Right ventricle myocardium superior (tissue), 1 donor: ENCODE measurements at regions not wholly inside any gene's neighbourhood (a gene's known extent, or its start where the extent isn't known, plus 50 kb on each side); places are given as distances from the start of the nearest gene placed in this dataset.
"Not testable (repeated sequence)": the region's sequence is repeated elsewhere in the genome, so short reads cannot be mapped to it uniquely, and the experiment has no call there.

ENCODE experiments used
- ATAC-seq: fragments of 200-7000 bp; cut with Tn5 transposase; one replicate; pipeline ENCODE4 v1.9.1; 2020; ENCODE audit warnings: mild to moderate bottlenecking; ENCODE audit not compliant: poor library complexity
- DNase-seq: peaks from one replicate; pipeline ENCODE4 v3.0.0-alpha.2; 2020
- intact Hi-C: fragments of 100-400 bp; cut with DNase I; formaldehyde crosslinking; loops from one replicate; pipeline ENCODE4 v1.11.2; 2022
- donor health status: DM: no; HTN: yes; CAD: no; lungs with severe emphysema.

DNA sequence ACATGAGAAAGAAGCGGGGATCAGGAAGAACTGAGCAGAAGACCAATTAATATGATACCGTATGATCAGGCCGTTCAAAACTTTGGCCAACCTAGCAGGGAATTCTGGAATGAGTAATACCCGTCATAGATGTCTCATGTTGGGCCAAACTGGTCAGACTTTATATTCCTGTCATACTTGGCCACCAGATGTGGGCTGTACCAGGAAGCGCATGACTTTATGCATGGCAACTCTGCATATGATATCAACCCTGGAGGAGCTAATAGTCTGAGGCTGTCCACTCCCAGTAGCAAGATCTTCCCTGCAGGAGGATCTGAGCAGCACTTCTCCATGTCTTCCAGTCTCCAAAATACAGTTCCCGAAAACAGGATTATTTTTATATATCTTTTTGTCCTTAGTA is 68.5 kb upstream of the NAA35 start:
- intact Hi-C loops = no loop called here
- ATAC-seq = no peak
- no peak for DNase-seq

- intact Hi-C loops = no loop called here
- DNase-seq = no peak
- ATAC-seq = no peak
Measured at GRCh38 chr9:85876628-85877027, 64.3 kb upstream of the NAA35 start.

DNA sequence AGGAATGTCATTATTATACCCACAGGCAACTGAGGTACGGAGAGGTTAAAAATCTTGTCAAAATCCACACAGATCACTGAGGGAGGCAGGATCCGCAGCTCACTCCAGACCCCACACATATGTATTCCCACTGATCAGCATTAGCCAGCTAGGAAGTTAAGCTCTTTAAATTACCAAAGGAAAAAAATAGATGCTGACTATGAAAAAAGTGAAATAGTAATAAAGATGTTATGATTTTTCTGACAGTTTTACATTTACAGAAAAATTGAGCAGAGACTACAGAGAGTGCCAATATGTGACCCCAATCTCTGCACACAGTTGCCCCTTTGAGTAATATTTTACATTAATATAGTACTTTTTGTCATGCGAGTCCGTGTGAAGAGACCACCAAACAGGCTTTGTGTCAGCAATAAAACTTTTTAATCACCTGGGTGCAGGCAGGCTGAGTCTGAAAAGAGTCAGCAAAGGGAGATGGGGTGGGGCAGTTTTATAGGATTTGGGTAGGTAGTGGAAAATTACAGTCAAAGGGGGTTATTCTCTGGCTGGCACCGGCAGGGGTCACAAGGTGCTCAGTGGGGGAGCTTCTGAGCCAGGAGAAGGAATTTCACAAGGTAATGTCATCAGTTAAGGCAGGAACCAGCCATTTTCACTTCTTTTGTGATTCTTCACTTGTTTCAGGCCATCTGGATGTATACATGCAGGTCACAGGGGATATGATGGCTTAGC is 61.9 kb upstream of the NAA35 start:
- ATAC-seq, DNase-seq, intact Hi-C loops: not testable (repeated sequence)

GRCh38 chr9:85880507-85880906 is 60.4 kb upstream of the NAA35 start:
- intact Hi-C loops, ATAC-seq, DNase-seq: not testable (repeated sequence)

GRCh38 chr9:85884256-85884655 is 56.7 kb upstream of the NAA35 start:
- no peak for DNase-seq
- ATAC-seq = no peak
- intact Hi-C loops = no loop called here

DNA sequence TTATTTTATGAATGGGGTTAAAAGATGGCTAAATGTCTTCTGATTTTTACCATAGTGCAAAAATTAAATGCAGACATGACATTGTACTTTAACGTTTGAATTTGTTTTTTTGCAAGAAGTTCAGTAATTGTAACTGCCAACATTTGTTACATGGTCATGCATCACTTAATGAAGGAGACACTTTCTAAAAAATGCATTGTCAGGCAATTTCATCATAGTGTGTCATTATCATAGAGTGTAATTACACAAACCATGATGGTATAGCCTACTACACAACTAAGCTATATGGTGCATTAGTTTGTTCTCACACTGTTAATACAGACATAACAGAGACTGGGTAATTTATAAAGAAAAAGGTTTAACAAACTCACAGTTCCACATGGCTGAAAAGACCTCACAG is 50.0 kb upstream of the NAA35 start:
- intact Hi-C loops = no loop called here
- ATAC-seq = no peak
- DNase-seq = no peak
